ENCODE measurements at regions not wholly inside any gene's neighbourhood (a gene's known extent, or its start where the extent isn't known, plus 50 kb on each side); places are given as distances from the start of the nearest gene placed in this dataset.

DNA sequence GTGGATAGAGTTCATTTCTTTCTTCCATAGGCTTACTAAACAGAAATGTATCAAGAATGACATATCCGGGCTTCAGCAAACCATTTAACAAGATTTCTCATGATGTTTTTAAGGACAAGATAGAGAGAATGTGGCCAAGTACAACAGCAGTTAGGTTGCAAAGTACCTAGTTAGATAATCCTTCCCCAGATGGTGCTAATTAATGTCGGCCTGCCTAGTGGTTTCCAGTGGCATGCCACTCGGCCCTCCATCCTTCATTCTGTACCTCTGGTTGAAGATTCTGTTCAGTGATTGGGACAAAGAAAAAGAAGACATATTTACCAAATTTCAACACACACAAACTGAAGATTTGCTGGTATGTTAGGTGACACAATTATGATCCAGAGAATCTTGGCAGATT is 212.1 kb downstream of the MACC1 start:
- H3K9ac ChIP-seq (ENCODE audit: low read length), result no peak overlapping the region
- H3K27me3 ChIP-seq (ENCODE audit: insufficient read depth, low read length), result no peaks in the 10 kb centered on the region
- H4K20me1 ChIP-seq (ENCODE audit: insufficient read depth, low read length), result no peaks in the 10 kb centered on the region
- H3K79me2 ChIP-seq (ENCODE audit: insufficient read depth, low read length), result no peaks in the 10 kb centered on the region
- no peaks in the 10 kb centered on the region for H3F3A ChIP-seq (ENCODE audit: insufficient read depth, low read length)
- no peak for TF ChIP-seq EZH2 (IDR thresholded peaks at IDR 0.05; ENCODE audit: borderline replicate concordance, low read length)
- TF ChIP-seq, protein P1, sequence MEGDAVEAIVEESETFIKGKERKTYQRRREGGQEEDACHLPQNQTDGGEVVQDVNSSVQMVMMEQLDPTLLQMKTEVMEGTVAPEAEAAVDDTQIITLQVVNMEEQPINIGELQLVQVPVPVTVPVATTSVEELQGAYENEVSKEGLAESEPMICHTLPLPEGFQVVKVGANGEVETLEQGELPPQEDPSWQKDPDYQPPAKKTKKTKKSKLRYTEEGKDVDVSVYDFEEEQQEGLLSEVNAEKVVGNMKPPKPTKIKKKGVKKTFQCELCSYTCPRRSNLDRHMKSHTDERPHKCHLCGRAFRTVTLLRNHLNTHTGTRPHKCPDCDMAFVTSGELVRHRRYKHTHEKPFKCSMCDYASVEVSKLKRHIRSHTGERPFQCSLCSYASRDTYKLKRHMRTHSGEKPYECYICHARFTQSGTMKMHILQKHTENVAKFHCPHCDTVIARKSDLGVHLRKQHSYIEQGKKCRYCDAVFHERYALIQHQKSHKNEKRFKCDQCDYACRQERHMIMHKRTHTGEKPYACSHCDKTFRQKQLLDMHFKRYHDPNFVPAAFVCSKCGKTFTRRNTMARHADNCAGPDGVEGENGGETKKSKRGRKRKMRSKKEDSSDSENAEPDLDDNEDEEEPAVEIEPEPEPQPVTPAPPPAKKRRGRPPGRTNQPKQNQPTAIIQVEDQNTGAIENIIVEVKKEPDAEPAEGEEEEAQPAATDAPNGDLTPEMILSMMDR (IDR thresholded peaks at IDR 0.05; ENCODE audit: low read length), result no peak
- no peak overlapping the region for H3K4me3 ChIP-seq (ENCODE audit: low read depth, low read length, poor library complexity, severe bottlenecking)
- H3K27ac ChIP-seq (ENCODE audit: low read depth, low read length, poor library complexity, severe bottlenecking), result no peak overlapping the region
- no peak overlapping the region for H3K4me2 ChIP-seq (ENCODE audit: low read length)
- no peaks in the 10 kb centered on the region for H3K9me3 ChIP-seq (ENCODE audit: low read length)
- H3K9me2 ChIP-seq (ENCODE audit: low read depth, low read length), result no peaks in the 10 kb centered on the region
- no peak overlapping the region for H2AFZ ChIP-seq (ENCODE audit: low read length)
- H3K36me3 ChIP-seq (ENCODE audit: insufficient read depth, low read length), result no peaks in the 10 kb centered on the region
- H3K4me1 ChIP-seq (ENCODE audit: insufficient read depth, low read length, severe bottlenecking), result no peaks in the 10 kb centered on the region

GRCh38 chr7:19999681-20000080 is 217.5 kb downstream of the MACC1 start:
- H3K27ac ChIP-seq (ENCODE audit: low read depth, low read length, poor library complexity, severe bottlenecking), result no peak overlapping the region
- H3F3A ChIP-seq (ENCODE audit: insufficient read depth, low read length), result no peaks in the 10 kb centered on the region
- no peak overlapping the region for H3K4me3 ChIP-seq (ENCODE audit: low read depth, low read length, poor library complexity, severe bottlenecking)
- H3K9me2 ChIP-seq (ENCODE audit: low read depth, low read length), result no peaks in the 10 kb centered on the region
- H4K20me1 ChIP-seq (ENCODE audit: insufficient read depth, low read length), result no peaks in the 10 kb centered on the region
- no peaks in the 10 kb centered on the region for H3K79me2 ChIP-seq (ENCODE audit: insufficient read depth, low read length)
- TF ChIP-seq EZH2 (IDR thresholded peaks at IDR 0.05; ENCODE audit: borderline replicate concordance, low read length), result no peak
- TF ChIP-seq, protein P1 (IDR thresholded peaks at IDR 0.05; ENCODE audit: low read length), result no peak
- no peaks in the 10 kb centered on the region for H3K36me3 ChIP-seq (ENCODE audit: insufficient read depth, low read length)
- no peaks in the 10 kb centered on the region for H3K9me3 ChIP-seq (ENCODE audit: low read length)
- no peaks in the 10 kb centered on the region for H3K4me1 ChIP-seq (ENCODE audit: insufficient read depth, low read length, severe bottlenecking)
- H2AFZ ChIP-seq (ENCODE audit: low read length), result no peak overlapping the region
- H3K27me3 ChIP-seq (ENCODE audit: insufficient read depth, low read length), result no peaks in the 10 kb centered on the region
- no peak overlapping the region for H3K4me2 ChIP-seq (ENCODE audit: low read length)
- H3K9ac ChIP-seq (ENCODE audit: low read length), result no peak overlapping the region

- H3K27me3 ChIP-seq (ENCODE audit: insufficient read depth, low read length), result no peaks in the 10 kb centered on the region
- no peaks in the 10 kb centered on the region for H3K79me2 ChIP-seq (ENCODE audit: insufficient read depth, low read length)
- H3K9me2 ChIP-seq (ENCODE audit: low read depth, low read length), result no peaks in the 10 kb centered on the region
- H2AFZ ChIP-seq (ENCODE audit: low read length), result no peak overlapping the region
- H4K20me1 ChIP-seq (ENCODE audit: insufficient read depth, low read length), result no peaks in the 10 kb centered on the region
- no peaks in the 10 kb centered on the region for H3F3A ChIP-seq (ENCODE audit: insufficient read depth, low read length)
- no peak overlapping the region for H3K4me2 ChIP-seq (ENCODE audit: low read length)
- no peak overlapping the region for H3K9ac ChIP-seq (ENCODE audit: low read length)
- H3K4me3 ChIP-seq (ENCODE audit: low read depth, low read length, poor library complexity, severe bottlenecking), result no peak overlapping the region
- H3K36me3 ChIP-seq (ENCODE audit: insufficient read depth, low read length), result no peaks in the 10 kb centered on the region
- H3K9me3 ChIP-seq (ENCODE audit: low read length), result peaks cover 5% of the 10 kb centered on the region; the same call in 1 of the 2 replicates
- no peak overlapping the region for H3K27ac ChIP-seq (ENCODE audit: low read depth, low read length, poor library complexity, severe bottlenecking)
- H3K4me1 ChIP-seq (ENCODE audit: insufficient read depth, low read length, severe bottlenecking), result no peaks in the 10 kb centered on the region
- TF ChIP-seq, protein P1 (IDR thresholded peaks at IDR 0.05; ENCODE audit: low read length), result no peak
Observed at GRCh38 chr7:19991936-19992335, 218.5 kb upstream of the TMEM196 start.
